Fibroblast of villous mesenchyme (primary cell): ENCODE measurements at regions not wholly inside any gene's neighbourhood (a gene's known extent, or its start where the extent isn't known, plus 50 kb on each side); places are given as distances from the start of the nearest gene placed in this dataset.

ENCODE experiments used
- DNase-seq: peaks from one replicate; pipeline ENCODE4 v3.0.0-alpha.2; 2010; ENCODE audit warnings: low read depth
- H3K4me3 ChIP-seq: 2 replicates; pipeline ENCODE4 v1.5.1; 2011; ENCODE audit warnings: low read depth, mild to moderate bottlenecking, low read length
- CTCF ChIP-seq: IDR thresholded peaks from 2 replicates; pipeline ENCODE4 v1.5.1; 2012; ENCODE audit warnings: low read depth, mild to moderate bottlenecking, low read length; ENCODE audit not compliant: insufficient read depth

DNA sequence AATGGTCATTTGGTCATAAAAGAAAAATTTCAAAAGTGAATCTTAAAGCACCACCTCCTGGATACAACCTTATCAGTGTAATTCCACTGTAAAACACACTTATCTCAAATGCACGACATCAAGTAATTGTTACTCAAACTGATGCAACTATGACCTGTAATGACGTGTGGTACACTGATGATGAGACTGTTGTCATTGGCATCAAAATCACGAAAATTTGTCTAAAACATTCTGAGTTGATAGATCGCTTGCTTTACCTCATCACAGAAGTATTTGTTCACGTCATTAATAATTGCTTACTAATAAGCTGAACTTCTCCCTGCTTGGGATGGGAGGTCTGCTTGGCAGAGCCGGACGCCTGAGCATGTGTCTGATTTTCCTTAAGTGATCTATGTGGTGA is 221.8 kb upstream of the KLF6 start:
- TF ChIP-seq CTCF, result no peak
- H3K4me3 ChIP-seq, result no peak overlapping the region
- no peak for DNase-seq

DNA sequence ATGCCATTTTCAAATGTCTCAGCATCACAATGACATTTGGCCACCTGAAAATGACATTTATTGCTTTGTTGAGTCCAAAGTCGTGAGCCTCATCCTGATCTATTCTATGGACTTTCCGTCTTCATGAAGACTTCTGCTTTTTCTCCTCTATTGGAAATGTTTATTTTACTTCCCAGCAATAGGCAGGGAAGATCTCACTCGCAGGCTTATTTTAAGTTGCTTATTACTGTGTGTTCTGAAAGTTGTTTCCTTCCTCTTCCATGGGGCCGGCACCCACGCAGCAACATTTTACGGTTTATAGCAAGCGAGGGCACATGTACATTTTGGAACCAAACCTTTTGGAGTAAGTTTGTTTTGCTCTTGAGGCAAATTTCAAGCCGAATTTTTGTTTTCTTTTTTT is 221.0 kb upstream of the KLF6 start:
- no peak for DNase-seq
- no peak overlapping the region for H3K4me3 ChIP-seq
- no peak for TF ChIP-seq CTCF

DNA sequence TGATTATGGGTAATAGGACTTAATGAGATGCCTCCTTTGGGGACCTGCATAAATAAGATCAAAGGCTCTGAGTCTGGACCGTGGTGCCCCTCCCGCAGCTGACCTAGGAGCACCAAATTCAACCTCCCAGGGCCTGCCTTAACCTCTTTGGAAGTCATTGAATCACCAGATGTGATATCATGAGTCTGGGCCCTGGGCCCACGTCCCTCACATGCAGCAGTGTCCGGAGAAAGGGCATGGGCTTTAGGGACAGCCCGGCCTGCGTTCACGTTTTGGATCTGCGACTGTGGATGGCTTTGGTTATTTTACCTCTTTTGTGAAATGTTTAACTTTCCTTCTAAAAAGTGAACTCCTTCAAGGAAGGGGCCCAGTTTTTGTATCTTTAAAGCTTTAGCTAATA is 220.0 kb upstream of the KLF6 start:
- no peak for DNase-seq
- TF ChIP-seq CTCF, result no peak
- H3K4me3 ChIP-seq, result no peak overlapping the region

DNA sequence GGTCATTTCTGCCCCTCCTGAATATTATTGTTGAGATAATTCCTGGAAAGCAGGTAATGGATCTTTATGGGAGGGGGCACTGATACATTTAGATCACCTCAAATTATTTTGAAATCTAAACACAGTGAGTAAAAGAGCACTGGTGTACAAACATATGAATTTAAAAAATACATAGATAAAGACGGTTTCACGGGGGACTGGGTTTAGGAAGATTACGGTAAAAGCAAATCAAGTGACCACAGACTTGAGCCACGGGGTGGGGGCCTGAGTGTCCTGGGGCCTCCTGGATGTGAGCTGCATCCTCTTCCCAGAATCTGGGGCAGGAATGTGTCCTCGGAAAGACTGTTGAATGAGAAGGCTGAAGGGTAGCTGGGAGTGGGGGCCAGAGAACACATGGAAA is 219.1 kb upstream of the KLF6 start:
- TF ChIP-seq CTCF, result no peak
- DNase-seq, result no peak
- H3K4me3 ChIP-seq, result no peak overlapping the region

GRCh38 chr10:4003348-4003973 is 218.5 kb upstream of the KLF6 start:
- H3K4me3 ChIP-seq, result no peak overlapping the region
- no peak for DNase-seq

GRCh38 chr10:4001811-4002210 is 216.8 kb upstream of the KLF6 start:
- no peak for TF ChIP-seq CTCF

More at GRCh38 chr10:4003348-4003973, 218.5 kb upstream of the KLF6 start:
- TF ChIP-seq CTCF, result no peak

DNA sequence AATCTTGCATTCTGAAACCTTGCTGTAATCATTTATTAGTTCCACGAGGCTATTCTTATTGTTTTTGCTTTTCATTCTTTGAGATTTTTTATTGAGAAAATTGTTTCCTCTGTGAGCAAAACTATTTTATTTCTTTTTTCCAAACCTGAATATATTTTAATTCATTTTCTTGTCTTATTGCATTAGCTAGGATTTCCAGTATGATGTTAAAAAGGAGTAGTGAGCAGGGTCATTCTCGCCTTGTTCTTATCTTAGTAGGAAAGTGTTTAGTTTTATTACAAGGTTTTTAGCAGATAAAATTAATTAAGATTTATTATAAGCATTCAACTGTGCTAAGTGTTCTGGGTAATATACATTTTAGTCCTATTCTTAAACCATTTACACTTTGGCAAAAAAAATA is 214.6 kb upstream of the KLF6 start:
- no peak overlapping the region for H3K4me3 ChIP-seq
- no peak for DNase-seq
- no peak for TF ChIP-seq CTCF

More at GRCh38 chr10:4001811-4002210, 216.8 kb upstream of the KLF6 start:
- no peak overlapping the region for H3K4me3 ChIP-seq
- no peak for DNase-seq
